ENCODE measurements at regions not wholly inside any gene's neighbourhood (a gene's known extent, or its start where the extent isn't known, plus 50 kb on each side); places are given as distances from the start of the nearest gene placed in this dataset.

DNA sequence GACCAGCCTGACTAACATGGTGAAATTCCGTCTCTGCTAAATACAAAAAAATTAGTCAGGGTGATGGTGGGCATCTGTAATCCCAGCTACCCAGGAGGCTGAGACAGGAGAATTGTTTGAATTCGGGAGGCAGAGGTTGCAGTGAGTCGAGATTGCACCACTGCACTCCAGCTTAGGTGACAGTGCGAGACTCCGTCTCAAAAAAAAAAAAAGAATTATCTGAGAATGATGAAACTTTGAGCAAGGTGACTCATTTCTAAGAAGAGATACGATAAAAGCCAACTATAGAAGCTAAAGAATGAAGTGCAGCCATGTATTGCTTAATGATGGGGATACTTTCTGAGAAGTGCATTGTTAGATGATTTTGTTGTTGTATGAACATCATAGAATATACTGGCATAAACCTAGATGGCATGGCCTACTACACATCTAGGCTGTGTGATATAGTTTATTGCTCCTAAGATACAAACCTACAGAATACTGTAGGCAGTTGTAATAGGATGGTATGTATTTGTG lies 64.7 kb downstream of the SNRPE start:
- DNase-seq (ENCODE audit: low read depth in 2 of 2): no peak

GRCh38 chr1:203929741-203930309 lies 68.4 kb downstream of the SNRPE start:
- no peak for DNase-seq (ENCODE audit: low read depth in 2 of 2)

GRCh38 chr1:203930342-203930741 lies 68.9 kb downstream of the SNRPE start:
- DNase-seq (ENCODE audit: low read depth in 2 of 2): peak; percentile 26 to 57

DNA sequence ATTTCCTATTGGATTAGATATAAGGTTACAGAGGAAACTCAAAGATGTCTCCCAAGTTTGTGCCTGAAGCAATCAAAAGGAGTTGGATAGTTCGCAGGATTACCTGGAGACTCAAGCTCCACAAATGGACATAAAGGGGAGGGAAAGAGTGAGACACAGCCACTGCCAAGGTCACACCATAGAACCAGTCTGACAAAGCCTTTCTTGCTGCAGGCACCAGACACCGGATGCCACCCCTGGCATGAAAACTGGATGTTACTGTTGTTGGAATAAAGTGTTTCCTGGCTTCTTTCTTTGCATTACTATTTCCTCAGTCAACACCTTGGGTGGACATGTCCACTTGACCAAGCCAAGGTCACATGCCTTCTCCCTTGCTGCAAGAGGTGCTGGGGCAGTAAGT lies 70.6 kb downstream of the SNRPE start:
- peak in 1 of 2 donors; percentile 47 for DNase-seq (ENCODE audit: low read depth in 2 of 2)

DNA sequence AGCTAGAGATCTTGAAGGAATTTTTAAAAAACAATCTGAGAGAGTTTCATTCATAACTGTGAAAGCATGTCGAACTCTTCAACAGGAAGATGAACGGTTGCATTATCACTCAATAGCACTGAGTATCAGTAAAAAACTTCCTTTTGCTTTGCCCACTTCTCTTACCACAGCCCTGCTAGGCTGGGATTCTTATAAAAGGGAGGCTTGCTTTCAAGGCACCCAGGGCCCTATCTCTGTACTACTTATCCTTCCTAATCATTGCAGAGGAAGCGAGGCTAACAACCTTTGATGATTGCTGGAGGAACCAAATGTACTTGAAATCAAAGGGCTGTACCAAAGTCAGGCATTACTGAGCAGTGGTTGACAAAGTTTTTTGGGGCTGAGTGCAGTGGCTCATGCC lies 71.2 kb downstream of the SNRPE start:
- DNase-seq (ENCODE audit: low read depth in 2 of 2): no peak

DNA sequence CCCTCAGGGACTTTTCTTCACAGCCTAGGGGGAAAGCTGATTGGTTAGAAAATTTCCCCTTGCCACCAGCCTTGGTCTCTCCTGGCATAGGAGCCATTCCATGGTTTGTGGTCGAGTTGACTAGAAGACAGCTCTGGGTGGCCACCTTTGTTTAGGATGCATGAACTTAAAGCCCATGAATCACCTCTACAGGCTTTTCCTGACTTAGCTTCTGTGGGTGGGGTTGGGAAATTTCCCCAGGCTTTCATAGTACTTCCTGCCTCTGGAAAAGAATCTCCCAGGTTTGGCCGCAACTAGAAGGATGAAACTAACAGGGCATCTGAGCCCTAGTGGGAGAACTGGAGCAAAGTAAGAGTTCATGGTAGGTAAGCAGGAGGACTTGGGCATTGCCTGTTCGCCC lies 72.6 kb downstream of the SNRPE start:
- peak in 1 of 2 donors; percentile 15 for DNase-seq (ENCODE audit: low read depth in 2 of 2)

GRCh38 chr1:203934651-203935050 lies 73.3 kb downstream of the SNRPE start:
- DNase-seq (ENCODE audit: low read depth in 2 of 2): no peak

- DNase-seq (ENCODE audit: low read depth in 2 of 2): no peak
Observed at GRCh38 chr1:203935321-203935720, 73.9 kb downstream of the SNRPE start.

- DNase-seq (ENCODE audit: low read depth in 2 of 2): no peak
Observed at GRCh38 chr1:203937678-203938330, 76.4 kb downstream of the SNRPE start.

DNA sequence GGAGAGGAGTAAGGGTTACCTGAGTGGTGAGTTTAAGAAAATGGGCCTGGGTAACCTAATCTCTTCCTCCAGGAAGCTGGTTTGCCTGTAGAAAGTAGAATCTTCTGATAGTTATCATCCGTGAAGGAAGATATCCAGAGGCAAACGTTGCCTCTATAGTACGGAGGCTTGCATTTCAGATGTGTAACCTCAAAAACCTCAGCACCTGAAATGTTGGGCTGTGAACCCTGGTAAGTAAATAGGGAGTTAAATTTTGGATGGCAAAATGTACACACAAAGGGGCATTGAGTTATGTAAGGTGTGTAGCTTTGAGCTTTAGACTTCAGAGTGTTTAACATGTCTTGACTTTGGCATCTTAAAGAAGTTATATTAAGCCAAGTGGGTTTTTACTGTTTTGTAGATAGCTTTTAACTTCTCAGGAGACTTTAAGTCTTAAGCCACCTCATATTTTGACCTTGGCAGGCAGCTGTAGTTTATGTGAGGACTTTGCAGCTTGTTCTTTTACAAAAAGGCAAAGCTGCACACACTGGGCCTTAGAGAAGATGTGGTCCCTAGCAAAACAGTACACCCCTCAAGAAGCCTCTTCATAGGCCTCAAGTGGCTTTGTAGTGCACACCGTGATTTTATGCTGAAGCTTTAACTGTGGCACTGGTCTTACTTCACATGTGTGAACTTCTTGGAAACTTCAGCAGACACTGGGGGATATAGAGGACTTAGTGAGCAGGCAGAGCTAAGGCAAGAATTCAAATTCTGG lies 83.4 kb downstream of the SNRPE start:
- DNase-seq (ENCODE audit: low read depth in 2 of 2): no peak

- no peak for DNase-seq (ENCODE audit: low read depth in 2 of 2)
Observed at GRCh38 chr1:203954293-203954692, 92.9 kb downstream of the SNRPE start.

GRCh38 chr1:203954788-203955552 lies 93.6 kb downstream of the SNRPE start:
- DNase-seq (ENCODE audit: low read depth in 2 of 2): no peak

DNA sequence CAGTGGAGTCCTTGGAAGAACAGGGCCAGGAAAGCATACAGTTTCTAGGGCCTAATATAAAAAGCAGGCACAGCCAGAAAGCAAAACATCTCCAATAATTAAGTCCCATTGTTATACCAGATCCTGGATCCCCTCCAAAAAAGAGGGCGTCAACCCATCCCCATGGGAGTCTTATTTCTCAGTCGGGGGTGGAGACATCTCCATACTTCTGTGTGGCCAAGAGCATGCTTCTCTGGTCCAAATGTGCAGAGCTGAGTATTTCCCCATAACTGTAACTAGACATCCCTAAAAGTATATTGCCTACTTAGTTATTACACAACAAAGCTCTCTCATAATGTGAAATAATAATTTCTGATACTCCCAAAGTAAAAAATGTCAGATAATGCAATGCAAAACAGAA lies 104.2 kb upstream of the SOX13 start:
- DNase-seq (ENCODE audit: low read depth in 2 of 2): no peak

GRCh38 chr1:203969846-203970245 lies 103.1 kb upstream of the SOX13 start:
- no peak for DNase-seq (ENCODE audit: low read depth in 2 of 2)

GRCh38 chr1:203985044-203985443 lies 87.9 kb upstream of the SOX13 start:
- DNase-seq (ENCODE audit: low read depth in 2 of 2): no peak

GRCh38 chr1:203985676-203986075 lies 87.2 kb upstream of the SOX13 start:
- DNase-seq (ENCODE audit: low read depth in 2 of 2): no peak

- no peak for DNase-seq (ENCODE audit: low read depth in 2 of 2)
Observed at GRCh38 chr1:203986887-203987461, 85.9 kb upstream of the SOX13 start.

DNA sequence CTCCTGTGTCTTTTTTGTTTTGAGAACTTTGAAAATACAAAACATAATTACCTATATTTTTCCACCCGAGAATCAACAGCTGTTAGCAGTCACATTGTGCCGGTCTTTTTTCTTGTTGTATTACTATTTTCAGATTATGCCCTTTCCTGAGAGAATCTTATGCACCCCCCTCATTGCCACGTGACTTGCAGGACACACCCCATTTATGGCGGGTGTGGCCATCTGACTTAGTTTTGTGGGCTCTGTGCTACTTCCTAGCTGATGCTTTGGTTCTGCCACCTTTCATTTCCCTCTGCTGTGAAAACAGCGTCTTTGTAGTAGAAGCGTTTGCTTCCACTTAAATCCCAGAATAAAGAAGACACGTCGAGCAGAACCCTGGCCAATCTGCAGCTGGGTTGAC lies 82.8 kb upstream of the SOX13 start:
- no peak for DNase-seq (ENCODE audit: low read depth in 2 of 2)

DNA sequence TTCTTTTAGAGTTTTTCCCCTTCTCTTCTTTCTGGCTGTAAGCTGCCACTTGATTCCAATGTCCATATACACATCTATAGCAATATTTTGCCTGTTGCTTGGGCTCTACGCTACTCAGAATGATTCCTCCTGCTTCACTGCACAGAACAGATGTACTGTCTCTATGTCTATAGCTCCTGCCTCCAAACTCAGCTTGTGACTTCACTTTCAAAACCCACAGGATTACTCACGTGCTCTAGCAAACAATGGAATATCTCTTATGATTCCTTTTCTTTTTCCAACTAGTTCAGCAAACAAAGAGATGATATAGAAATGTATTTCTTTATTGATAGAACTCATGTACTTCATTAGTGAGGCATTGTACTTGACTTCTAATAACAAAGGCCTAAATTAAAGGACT lies 80.5 kb upstream of the SOX13 start:
- no peak for DNase-seq (ENCODE audit: low read depth in 2 of 2)

DNA sequence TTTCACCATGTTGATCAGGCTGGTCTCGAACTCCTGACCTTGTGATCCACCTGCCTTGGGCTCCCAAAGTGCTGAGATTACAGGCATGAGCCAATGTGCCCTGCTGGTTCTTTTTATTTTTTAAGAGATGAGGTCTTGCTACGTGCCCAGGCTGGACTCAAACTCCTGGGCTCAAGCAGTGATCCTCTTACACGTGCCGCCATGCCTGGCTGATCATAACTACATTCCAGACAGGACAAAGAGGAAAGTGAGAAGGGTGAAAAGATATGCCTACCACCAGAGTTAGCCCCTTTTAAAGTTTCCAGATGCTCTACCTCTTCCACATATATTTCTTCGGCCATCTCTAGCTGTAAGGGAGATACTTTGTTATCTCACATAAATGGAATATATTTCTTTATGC lies 79.7 kb upstream of the SOX13 start:
- DNase-seq (ENCODE audit: low read depth in 2 of 2): no peak

- DNase-seq (ENCODE audit: low read depth in 2 of 2): peak in 1 of 2 donors; percentile 43
Observed at GRCh38 chr1:203995228-203995627, 77.7 kb upstream of the SOX13 start.

DNA sequence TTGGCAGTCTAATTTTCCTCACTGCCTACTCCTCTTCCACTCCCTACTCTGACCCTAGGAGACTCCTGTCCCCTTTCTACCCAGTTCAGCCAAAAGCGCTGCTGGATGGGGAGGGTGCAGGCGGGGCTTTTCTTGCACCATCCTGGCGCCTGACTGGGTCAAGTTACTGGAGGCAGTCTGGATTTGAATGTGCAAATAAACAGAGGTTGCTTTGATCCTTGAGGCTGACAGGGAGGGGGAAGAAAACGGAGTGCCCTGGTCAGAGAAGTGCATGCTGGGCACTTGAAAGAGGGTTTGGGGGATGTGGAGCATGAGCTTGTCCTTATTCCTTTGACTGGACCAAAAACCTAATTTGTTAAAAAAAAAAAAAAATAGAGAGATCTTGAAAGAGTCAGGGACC lies 76.8 kb upstream of the SOX13 start:
- DNase-seq (ENCODE audit: low read depth in 2 of 2): no peak

Measured in dermis microvascular lymphatic vessel endothelial cell (primary cell).